ENCODE measurements at regions not wholly inside any gene's neighbourhood (a gene's known extent, or its start where the extent isn't known, plus 50 kb on each side); places are given as distances from the start of the nearest gene placed in this dataset.

- TF ChIP-seq POLR2AphosphoS5 (IDR thresholded peaks at IDR 0.05) (no peak), CTCF (IDR thresholded peaks at IDR 0.05) (no peak)
These were observed 153.2 kb upstream of the ADO start for GRCh38 chr10:62651341-62651740.

Measured in breast epithelium (tissue), 3 donors.